Keratinocyte (primary cell): ENCODE measurements at regions not wholly inside any gene's neighbourhood (a gene's known extent, or its start where the extent isn't known, plus 50 kb on each side); places are given as distances from the start of the nearest gene placed in this dataset.

Experiments used
- DNase-seq: peaks from one replicate; pipeline ENCODE4 v3.0.0-alpha.2; 2011; ENCODE audit warnings: low read depth, missing footprints, low spot score
- FAIRE-seq: peaks from 2 replicates; lab custom pipeline; 2011; peaks lifted over from hg19 to GRCh38; lab: Jason Lieb, UNC
- H2AFZ ChIP-seq: 2 replicates; pipeline ENCODE4 v1.6.0; 2012; ENCODE audit warnings: low read length, control low read depth, inconsistent platforms; ENCODE audit not compliant: control insufficient read depth
- H3K27ac ChIP-seq: 2 replicates; pipeline ENCODE4 v1.5.1; 2011; ENCODE audit warnings: low read length; ENCODE audit not compliant: control insufficient read depth, insufficient read depth
- H3K27me3 ChIP-seq: 3 replicates; pipeline ENCODE4 v1.6.0; 2011; ENCODE audit warnings: low read length; ENCODE audit not compliant: control insufficient read depth, insufficient read depth; ENCODE audit errors: extremely low read depth
- H3K36me3 ChIP-seq, 2 experiments: 2 replicates in 1 of 2; 3 replicates in 1 of 2; pipeline ENCODE4 v1.5.1; 2011; ENCODE audit warnings: low read length in 2 of 2, mild to moderate bottlenecking in 1 of 2; ENCODE audit not compliant: control insufficient read depth in 2 of 2, insufficient read depth in 2 of 2; ENCODE audit errors: extremely low read depth in 1 of 2
- H3K4me1 ChIP-seq: 3 replicates; pipeline ENCODE4 v1.5.1; 2011; ENCODE audit warnings: low read length; ENCODE audit not compliant: control insufficient read depth, insufficient read depth; ENCODE audit errors: extremely low read depth
- H3K4me2 ChIP-seq: 3 replicates; pipeline ENCODE4 v1.6.0; 2011; ENCODE audit warnings: low read depth, low read length; ENCODE audit not compliant: control insufficient read depth, insufficient read depth; ENCODE audit errors: extremely low read depth
- H3K4me3 ChIP-seq, 3 experiments: fragments of 200-600 bp in 1 of 3; sonication (generic) in 1 of 3; 2 replicates in 2 of 3; 3 replicates in 1 of 3; pipeline ENCODE4 v1.5.1; 2011 to 2016; ENCODE audit warnings: low read length in 3 of 3, mild to moderate bottlenecking in 3 of 3, control low read depth in 2 of 3, inconsistent platforms in 1 of 3, low read depth in 1 of 3, mixed read lengths in 1 of 3, mixed run types in 1 of 3, moderate library complexity in 1 of 3; ENCODE audit not compliant: control insufficient read depth in 2 of 3, insufficient read depth in 2 of 3; ENCODE audit errors: extremely low read depth in 1 of 3
- H3K79me2 ChIP-seq: 2 replicates; pipeline ENCODE4 v1.6.0; 2012; ENCODE audit warnings: low read length; ENCODE audit not compliant: control insufficient read depth, insufficient read depth
- H3K9ac ChIP-seq: 3 replicates; pipeline ENCODE4 v1.6.0; 2011; ENCODE audit warnings: low read length; ENCODE audit not compliant: control insufficient read depth, insufficient read depth; ENCODE audit errors: extremely low read depth
- H3K9me1 ChIP-seq: 3 replicates; pipeline ENCODE4 v1.6.0; 2011; ENCODE audit warnings: low read length; ENCODE audit not compliant: control insufficient read depth, insufficient read depth; ENCODE audit errors: extremely low read depth
- H3K9me3 ChIP-seq: 2 replicates; pipeline ENCODE4 v1.5.1; 2012; ENCODE audit warnings: low read depth, low read length; ENCODE audit not compliant: control insufficient read depth
- H4K20me1 ChIP-seq: 3 replicates; pipeline ENCODE4 v1.6.0; 2011; ENCODE audit warnings: low read length; ENCODE audit not compliant: control insufficient read depth, insufficient read depth; ENCODE audit errors: extremely low read depth
- CTCF ChIP-seq, 3 experiments: IDR thresholded peaks in 1 of 3; conservative IDR thresholded peaks in 1 of 3; optimal IDR thresholded peaks in 1 of 3; 2 replicates in 2 of 3; 3 replicates in 1 of 3; pipeline versions ENCODE3 to v1.5.1; 2011; ENCODE audit warnings: low read length in 3 of 3, mild to moderate bottlenecking in 3 of 3, moderate library complexity in 2 of 3, control low read depth in 1 of 3, inconsistent platforms in 1 of 3; ENCODE audit not compliant: insufficient read depth in 2 of 3; ENCODE audit errors: extremely low read depth in 1 of 3
- EZH2 ChIP-seq: IDR thresholded peaks from one replicate; pipeline ENCODE4 v1.6.1; 2012; ENCODE audit warnings: inconsistent platforms, mild to moderate bottlenecking, low read length, moderate library complexity
- dilution Hi-C: fragments of 300-500 bp; cut with MboI; formaldehyde crosslinking; loops from one replicate; pipeline ENCODE4 v1.7.0; 2020; ENCODE audit warnings: low sequenced_read_pairs; ENCODE audit not compliant: extremely low pct_ligation_motif_present

- no peaks in the 10 kb centered on the region for H4K20me1 ChIP-seq
- H3K9me3 ChIP-seq: no peaks in the 10 kb centered on the region
- H3K4me3 ChIP-seq: no peak overlapping the region
- FAIRE-seq (no peak), DNase-seq (no peak)
- TF ChIP-seq EZH2 (no peak), CTCF (optimal IDR thresholded peaks at IDR 0.05 in 1 of 3, IDR thresholded peaks at IDR 0.05 in 1 of 3, conservative IDR thresholded peaks at IDR 0.05 in 1 of 3; ENCODE audit: extremely low read depth in 1 of 3, insufficient read depth in 2 of 3, low read length in 3 of 3) (no peak)
- no peaks in the 10 kb centered on the region for H3K9me1 ChIP-seq
- dilution Hi-C loops: no loop called here
- H3K4me1 ChIP-seq: no peaks in the 10 kb centered on the region
- no peak overlapping the region for H2AFZ ChIP-seq
- H3K27me3 ChIP-seq: no peaks in the 10 kb centered on the region
- no peak overlapping the region for H3K27ac ChIP-seq
- H3K4me2 ChIP-seq: no peak overlapping the region
- no peaks in the 10 kb centered on the region for H3K36me3 ChIP-seq
- H3K79me2 ChIP-seq: no peaks in the 10 kb centered on the region
- no peak overlapping the region for H3K9ac ChIP-seq
Observed at GRCh38 chr5:92990771-92991170, 590.2 kb downstream of the NR2F1-AS1 start.

- Histone ChIP-seq H3K4me3 (no peak overlapping the region), H3K4me1 (no peaks in the 10 kb centered on the region), H3K9me1 (no peaks in the 10 kb centered on the region), H2AFZ (no peak overlapping the region), H3K9me3 (no peaks in the 10 kb centered on the region), H3K79me2 (no peaks in the 10 kb centered on the region), H3K27ac (no peak overlapping the region), H4K20me1 (no peaks in the 10 kb centered on the region), H3K36me3 (no peaks in the 10 kb centered on the region), H3K4me2 (no peak overlapping the region), H3K27me3 (no peaks in the 10 kb centered on the region), H3K9ac (no peak overlapping the region)
- dilution Hi-C loops: no loop called here
- DNase-seq (no peak), FAIRE-seq (no peak)
- TF ChIP-seq CTCF (optimal IDR thresholded peaks at IDR 0.05 in 1 of 3, IDR thresholded peaks at IDR 0.05 in 1 of 3, conservative IDR thresholded peaks at IDR 0.05 in 1 of 3; ENCODE audit: extremely low read depth in 1 of 3, insufficient read depth in 2 of 3, low read length in 3 of 3) (no peak), EZH2 (no peak)
Observed at GRCh38 chr5:92981001-92981400, 600.0 kb downstream of the NR2F1-AS1 start.
